RWPE1 (cell line): ENCODE measurements at regions not wholly inside any gene's neighbourhood (a gene's known extent, or its start where the extent isn't known, plus 50 kb on each side); places are given as distances from the start of the nearest gene placed in this dataset.

Experiments
- CTCF ChIA-PET: fragments of 350-600 bp; sonication (Branson Sonifier 250); formaldehyde crosslinking; extraction: SDS; loops from one replicate; lab custom pipeline; 2021; lab: Yijun Ruan, JAX
- POLR2A ChIA-PET: fragments of 400-600 bp; formaldehyde crosslinking; extraction: SDS; loops from one replicate; lab custom pipeline; 2020; ENCODE audit warnings: antibody characterized with exemption; ENCODE audit not compliant: low non-redundant PET; lab: Yijun Ruan, JAX
- DNase-seq: peaks from one replicate; pipeline ENCODE4 v3.0.0; 2012; ENCODE audit warnings: low spot score
- H3K27ac ChIP-seq: fragments of 450-650 bp; 2 replicates; pipeline ENCODE4 v1.5.1; 2017
- TF ChIP-seq, protein P1 (sequence below): fragments of 450-650 bp; conservative IDR thresholded peaks from 2 replicates; pipeline ENCODE4 v1.5.1; 2017; ENCODE audit warnings: low read depth, mild to moderate bottlenecking

DNA sequence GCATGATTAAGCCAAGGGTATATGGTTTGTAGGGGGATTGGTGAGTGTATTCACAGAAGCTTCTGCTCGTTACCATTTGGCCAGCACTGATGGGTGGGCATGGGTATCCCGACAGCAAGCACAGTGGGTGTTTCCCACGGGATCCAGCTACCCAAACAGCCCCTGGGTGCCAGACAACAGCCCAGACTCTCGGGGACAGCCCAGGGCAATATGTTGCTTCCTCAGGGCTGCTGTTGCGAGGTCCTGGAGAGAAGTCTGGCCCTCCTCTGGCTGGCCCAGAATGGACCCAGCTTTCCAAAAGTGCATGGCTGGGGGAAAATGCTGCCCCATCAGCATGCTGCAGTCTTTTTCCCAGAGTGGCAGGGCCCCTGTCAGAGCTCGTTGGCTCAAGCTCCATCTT is 247.0 kb downstream of the IRX1 start:
- ChIA-PET POLR2A (no interaction called here), CTCF (no interaction called here)
- TF ChIP-seq, protein P1, sequence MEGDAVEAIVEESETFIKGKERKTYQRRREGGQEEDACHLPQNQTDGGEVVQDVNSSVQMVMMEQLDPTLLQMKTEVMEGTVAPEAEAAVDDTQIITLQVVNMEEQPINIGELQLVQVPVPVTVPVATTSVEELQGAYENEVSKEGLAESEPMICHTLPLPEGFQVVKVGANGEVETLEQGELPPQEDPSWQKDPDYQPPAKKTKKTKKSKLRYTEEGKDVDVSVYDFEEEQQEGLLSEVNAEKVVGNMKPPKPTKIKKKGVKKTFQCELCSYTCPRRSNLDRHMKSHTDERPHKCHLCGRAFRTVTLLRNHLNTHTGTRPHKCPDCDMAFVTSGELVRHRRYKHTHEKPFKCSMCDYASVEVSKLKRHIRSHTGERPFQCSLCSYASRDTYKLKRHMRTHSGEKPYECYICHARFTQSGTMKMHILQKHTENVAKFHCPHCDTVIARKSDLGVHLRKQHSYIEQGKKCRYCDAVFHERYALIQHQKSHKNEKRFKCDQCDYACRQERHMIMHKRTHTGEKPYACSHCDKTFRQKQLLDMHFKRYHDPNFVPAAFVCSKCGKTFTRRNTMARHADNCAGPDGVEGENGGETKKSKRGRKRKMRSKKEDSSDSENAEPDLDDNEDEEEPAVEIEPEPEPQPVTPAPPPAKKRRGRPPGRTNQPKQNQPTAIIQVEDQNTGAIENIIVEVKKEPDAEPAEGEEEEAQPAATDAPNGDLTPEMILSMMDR = no peak
- H3K27ac ChIP-seq = no peak overlapping the region
- DNase-seq = no peak

DNA sequence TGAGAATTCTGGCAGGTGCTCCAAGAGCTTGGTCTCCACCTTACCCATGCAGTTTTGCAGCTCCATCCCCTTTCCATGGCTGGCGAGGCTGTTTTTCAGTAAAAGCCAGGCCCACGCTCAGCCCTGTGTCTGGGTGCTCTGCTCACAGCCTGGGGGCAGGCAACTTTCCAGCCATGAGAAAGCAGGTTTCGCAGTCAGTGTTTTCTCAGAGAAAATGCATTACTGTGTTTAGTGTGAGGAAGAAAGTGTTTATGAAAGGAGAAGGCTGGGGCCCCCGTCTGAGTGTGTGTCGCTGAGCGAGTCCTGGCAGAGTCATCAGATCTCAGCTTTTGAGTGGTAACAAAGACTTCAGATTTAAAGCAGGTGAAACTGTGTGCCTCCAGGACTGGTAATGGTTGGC is 248.1 kb downstream of the IRX1 start:
- ChIA-PET CTCF (no interaction called here), POLR2A (no interaction called here)
- DNase-seq = no peak
- TF ChIP-seq, protein P1 = no peak
- H3K27ac ChIP-seq = no peak overlapping the region

DNA sequence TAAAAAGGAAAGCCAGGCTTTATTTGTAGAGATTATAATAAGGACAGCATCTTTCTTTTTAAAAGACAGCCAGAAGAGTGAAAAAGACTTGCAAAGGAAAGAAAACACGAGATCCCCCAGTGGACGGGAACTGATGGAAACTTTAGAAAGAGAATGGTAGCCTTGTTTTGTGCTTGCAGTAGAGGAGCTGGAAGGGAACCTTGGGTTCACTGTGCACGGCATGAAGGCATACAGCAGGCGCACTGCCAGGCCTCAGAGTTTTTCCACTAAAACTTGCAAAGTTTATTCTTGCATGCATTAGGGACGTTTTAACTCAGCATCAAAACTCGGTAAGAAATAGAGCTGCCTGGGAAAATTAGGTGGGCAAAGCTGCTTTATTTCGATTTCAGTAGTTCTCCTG is 248.6 kb downstream of the IRX1 start:
- ChIA-PET CTCF (no interaction called here), POLR2A (no interaction called here)
- no peak for DNase-seq
- TF ChIP-seq, protein P1 = no peak
- no peak overlapping the region for H3K27ac ChIP-seq

DNA sequence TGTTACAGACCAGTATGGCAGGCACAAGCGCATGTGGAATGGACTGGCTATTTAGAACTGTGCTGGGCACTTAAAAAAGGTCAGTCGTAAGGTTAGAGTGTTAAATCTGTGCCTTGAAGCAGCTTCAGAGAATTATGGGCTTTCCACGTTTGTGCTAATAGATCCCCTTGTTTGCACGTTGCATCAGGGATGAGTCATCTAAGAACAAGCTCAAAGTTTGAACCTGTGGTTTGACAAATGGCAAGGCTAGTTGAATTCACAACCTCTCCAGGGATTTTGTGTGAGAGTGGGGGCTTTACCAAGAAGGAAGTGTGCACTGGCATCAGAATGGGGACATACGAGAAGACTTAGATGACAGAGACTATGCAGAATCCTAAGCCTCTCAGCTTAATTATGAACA is 249.6 kb downstream of the IRX1 start:
- TF ChIP-seq, protein P1 = no peak
- DNase-seq = no peak
- POLR2A ChIA-PET = no interaction called here
- CTCF ChIA-PET = no interaction called here
- no peak overlapping the region for H3K27ac ChIP-seq

DNA sequence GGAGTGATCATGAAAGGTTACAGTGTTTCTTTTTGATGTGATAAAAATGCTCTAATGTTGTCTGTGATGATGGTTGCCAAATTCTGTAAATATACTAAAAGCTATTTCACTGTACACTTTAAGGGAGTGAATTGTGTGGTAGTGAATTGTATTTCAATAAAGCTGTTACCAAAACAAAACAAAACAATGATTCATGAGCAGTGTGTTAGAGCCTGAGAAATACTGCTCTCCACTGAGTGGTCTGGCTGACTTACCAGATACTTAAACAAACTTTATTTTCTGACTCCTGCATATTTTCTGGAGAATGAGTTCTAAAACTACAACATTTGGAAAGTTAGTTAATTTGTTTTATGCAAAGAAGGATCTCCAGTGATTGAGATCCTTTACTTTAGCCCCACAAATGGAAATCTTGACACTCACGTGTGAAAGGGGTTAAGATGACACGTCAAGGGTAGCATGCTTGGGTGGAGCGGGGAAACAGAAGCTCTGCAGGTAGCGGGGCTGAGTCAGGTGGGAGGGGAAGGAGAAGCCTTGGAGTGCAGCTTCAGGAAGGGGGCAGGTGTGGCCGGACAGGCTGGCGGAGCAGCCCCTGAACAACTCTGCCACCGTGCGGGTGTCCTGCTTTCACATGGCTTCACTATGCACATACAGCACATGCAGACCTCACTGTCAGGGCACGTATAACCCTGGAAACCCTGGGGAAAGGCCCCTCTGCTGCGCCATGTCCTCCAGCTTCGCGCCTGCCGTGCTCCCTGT is 256.7 kb downstream of the IRX1 start:
- POLR2A ChIA-PET = no interaction called here
- CTCF ChIA-PET = no interaction called here
- H3K27ac ChIP-seq = no peak overlapping the region
- TF ChIP-seq, protein P1 = no peak
- DNase-seq = no peak

DNA sequence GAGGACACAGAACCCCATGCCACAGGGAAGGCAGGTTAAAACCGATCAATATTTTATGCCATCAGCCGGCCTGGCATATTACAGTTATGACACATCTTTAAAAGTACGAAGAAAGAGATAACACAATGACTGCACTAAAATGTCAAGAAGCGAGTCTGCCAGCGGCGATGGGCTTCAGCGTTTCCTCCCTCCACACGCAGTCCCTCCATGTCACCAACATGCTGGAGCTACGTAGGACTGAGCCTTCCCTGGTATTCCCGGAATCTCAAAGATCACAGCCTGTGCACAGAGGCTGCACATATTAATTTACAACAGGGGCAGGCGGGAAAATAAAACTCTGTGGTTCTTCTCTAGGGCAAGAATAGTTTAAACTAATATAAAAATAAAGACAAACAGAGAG is 257.7 kb downstream of the IRX1 start:
- DNase-seq = no peak
- H3K27ac ChIP-seq = no peak overlapping the region
- TF ChIP-seq, protein P1 = no peak
- CTCF ChIA-PET = no interaction called here
- POLR2A ChIA-PET = no interaction called here
